ENCODE measurements at regions not wholly inside any gene's neighbourhood (a gene's known extent, or its start where the extent isn't known, plus 50 kb on each side); places are given as distances from the start of the nearest gene placed in this dataset.

DNA sequence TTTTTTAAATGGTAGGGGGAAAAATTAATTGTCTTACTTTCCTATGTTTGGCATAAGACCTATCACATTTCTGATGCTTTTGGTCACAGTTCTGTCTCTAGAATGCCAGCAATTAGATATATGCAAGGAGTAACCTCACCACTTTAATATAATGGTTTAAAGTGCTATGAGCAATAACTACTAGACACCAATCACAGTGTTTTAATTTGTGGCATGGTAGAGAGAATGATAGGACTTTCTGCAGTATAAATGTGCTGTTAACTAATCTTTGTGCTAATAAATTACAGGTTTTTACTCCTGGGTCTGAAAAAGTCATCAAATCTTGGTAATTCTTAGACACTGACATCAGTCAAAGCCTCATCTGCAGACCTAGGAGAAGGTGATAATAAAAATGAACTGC, 2110.3 kb downstream of the NCAM2 start:
- Histone ChIP-seq H3K4me1 (replicated peaks; ENCODE audit: insufficient read depth) (no peaks in the 10 kb centered on the region), H3K4me3 (no peak overlapping the region), H3F3A (ENCODE audit: insufficient read depth, low read depth) (no peaks in the 10 kb centered on the region), H3K4me2 (no peak overlapping the region), H2AFZ (no peak overlapping the region), H4K20me1 (ENCODE audit: insufficient read depth) (no peaks in the 10 kb centered on the region), H3K9me3 (ENCODE audit: insufficient read depth, low read depth) (no peaks in the 10 kb centered on the region), H3K9me2 (ENCODE audit: insufficient read depth) (no peaks in the 10 kb centered on the region), H3K36me3 (ENCODE audit: low read depth) (no peaks in the 10 kb centered on the region), H3K27ac (no peak overlapping the region), H3K79me2 (ENCODE audit: low read depth) (no peaks in the 10 kb centered on the region), H3K27me3 (ENCODE audit: insufficient read depth, low read depth) (no peaks in the 10 kb centered on the region)
- intact Hi-C loops (cut with micrococcal nuclease; ENCODE audit: unreplicated experiment), result no loop called here
- POLR2A ChIA-PET (ENCODE audit: unreplicated experiment), result no interaction called here
- TF ChIP-seq, protein P1, sequence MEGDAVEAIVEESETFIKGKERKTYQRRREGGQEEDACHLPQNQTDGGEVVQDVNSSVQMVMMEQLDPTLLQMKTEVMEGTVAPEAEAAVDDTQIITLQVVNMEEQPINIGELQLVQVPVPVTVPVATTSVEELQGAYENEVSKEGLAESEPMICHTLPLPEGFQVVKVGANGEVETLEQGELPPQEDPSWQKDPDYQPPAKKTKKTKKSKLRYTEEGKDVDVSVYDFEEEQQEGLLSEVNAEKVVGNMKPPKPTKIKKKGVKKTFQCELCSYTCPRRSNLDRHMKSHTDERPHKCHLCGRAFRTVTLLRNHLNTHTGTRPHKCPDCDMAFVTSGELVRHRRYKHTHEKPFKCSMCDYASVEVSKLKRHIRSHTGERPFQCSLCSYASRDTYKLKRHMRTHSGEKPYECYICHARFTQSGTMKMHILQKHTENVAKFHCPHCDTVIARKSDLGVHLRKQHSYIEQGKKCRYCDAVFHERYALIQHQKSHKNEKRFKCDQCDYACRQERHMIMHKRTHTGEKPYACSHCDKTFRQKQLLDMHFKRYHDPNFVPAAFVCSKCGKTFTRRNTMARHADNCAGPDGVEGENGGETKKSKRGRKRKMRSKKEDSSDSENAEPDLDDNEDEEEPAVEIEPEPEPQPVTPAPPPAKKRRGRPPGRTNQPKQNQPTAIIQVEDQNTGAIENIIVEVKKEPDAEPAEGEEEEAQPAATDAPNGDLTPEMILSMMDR (conservative IDR thresholded peaks at IDR 0.05), result no peak
- TF ChIP-seq EZH2 (IDR thresholded peaks at IDR 0.05; ENCODE audit: low read depth), result no peak
- CTCF ChIA-PET, result no interaction called here
- no peak for DNase-seq
- no TSS peak for BruUV-seq (replicated peaks)

DNA sequence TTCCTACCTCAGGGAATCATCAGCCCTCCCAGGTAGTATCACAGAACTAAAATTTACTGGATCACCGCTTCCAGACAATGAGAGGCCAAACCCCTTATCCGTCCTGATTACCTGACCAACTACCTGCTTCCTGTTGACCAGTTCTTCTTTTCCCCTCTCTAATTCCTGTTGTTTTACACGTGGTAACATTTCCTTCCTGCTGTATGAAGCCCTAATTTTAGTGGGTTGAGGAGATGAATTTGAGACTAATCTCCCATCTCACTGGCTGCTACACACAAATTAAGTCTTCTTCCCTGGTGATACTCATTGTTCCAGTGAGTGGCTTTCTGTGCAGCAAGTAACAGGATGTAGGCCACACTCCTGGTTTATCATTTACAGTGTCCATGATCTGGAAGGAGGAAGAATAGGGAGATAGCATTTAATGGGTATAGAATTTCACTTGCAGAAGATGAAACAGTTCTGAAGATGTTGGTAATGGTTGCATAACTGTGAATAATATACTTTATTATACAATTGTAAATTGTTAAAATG, 2112.9 kb downstream of the NCAM2 start:
- Histone ChIP-seq H3K9me2 (ENCODE audit: insufficient read depth) (no peaks in the 10 kb centered on the region), H3K27ac (no peak overlapping the region), H3K36me3 (ENCODE audit: low read depth) (no peaks in the 10 kb centered on the region), H3K9me3 (ENCODE audit: insufficient read depth, low read depth) (no peaks in the 10 kb centered on the region), H3K4me3 (no peak overlapping the region), H3K27me3 (ENCODE audit: insufficient read depth, low read depth) (no peaks in the 10 kb centered on the region), H3K4me1 (replicated peaks; ENCODE audit: insufficient read depth) (no peaks in the 10 kb centered on the region), H3K79me2 (ENCODE audit: low read depth) (no peaks in the 10 kb centered on the region), H3K4me2 (no peak overlapping the region), H2AFZ (no peak overlapping the region), H3F3A (ENCODE audit: insufficient read depth, low read depth) (no peaks in the 10 kb centered on the region), H4K20me1 (ENCODE audit: insufficient read depth) (no peaks in the 10 kb centered on the region)
- BruUV-seq (replicated peaks), result no TSS peak
- ChIA-PET POLR2A (ENCODE audit: unreplicated experiment) (no interaction called here), CTCF (no interaction called here)
- intact Hi-C loops (cut with micrococcal nuclease; ENCODE audit: unreplicated experiment), result no loop called here
- TF ChIP-seq EZH2 (IDR thresholded peaks at IDR 0.05; ENCODE audit: low read depth), result no peak
- TF ChIP-seq, protein P1 (conservative IDR thresholded peaks at IDR 0.05), result no peak
- DNase-seq, result no peak

DNA sequence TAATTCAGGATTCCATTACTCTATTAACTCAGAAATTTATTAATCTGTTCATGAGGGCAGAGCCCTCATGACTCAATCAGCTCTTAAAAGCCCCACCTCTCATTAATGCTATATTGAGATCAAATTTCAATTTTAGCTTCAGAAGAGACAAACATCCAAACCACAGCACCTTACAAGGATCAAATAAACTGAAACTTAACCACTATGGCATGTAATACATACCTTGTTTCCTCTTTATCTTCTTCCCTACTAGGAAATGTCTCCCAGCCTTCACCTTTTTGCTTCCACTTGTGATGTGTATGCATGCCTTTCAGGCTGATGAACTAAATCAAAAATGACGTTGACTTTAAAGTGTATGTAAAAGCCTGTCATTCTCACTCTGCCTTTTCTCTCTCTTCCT, 2121.3 kb downstream of the NCAM2 start:
- Histone ChIP-seq H3K27ac (no peak overlapping the region), H3K9me3 (ENCODE audit: insufficient read depth, low read depth) (no peaks in the 10 kb centered on the region), H2AFZ (no peak overlapping the region), H3K9me2 (ENCODE audit: insufficient read depth) (no peaks in the 10 kb centered on the region), H3K4me2 (no peak overlapping the region), H4K20me1 (ENCODE audit: insufficient read depth) (no peaks in the 10 kb centered on the region), H3K4me1 (replicated peaks; ENCODE audit: insufficient read depth) (no peaks in the 10 kb centered on the region), H3F3A (ENCODE audit: insufficient read depth, low read depth) (no peaks in the 10 kb centered on the region), H3K4me3 (no peak overlapping the region), H3K79me2 (ENCODE audit: low read depth) (no peaks in the 10 kb centered on the region), H3K36me3 (ENCODE audit: low read depth) (no peaks in the 10 kb centered on the region), H3K27me3 (ENCODE audit: insufficient read depth, low read depth) (no peaks in the 10 kb centered on the region)
- TF ChIP-seq EZH2 (IDR thresholded peaks at IDR 0.05; ENCODE audit: low read depth), result no peak
- TF ChIP-seq, protein P1 (conservative IDR thresholded peaks at IDR 0.05), result no peak
- DNase-seq, result no peak
- ChIA-PET CTCF (no interaction called here), POLR2A (ENCODE audit: unreplicated experiment) (no interaction called here)
- no TSS peak for BruUV-seq (replicated peaks)
- intact Hi-C loops (cut with micrococcal nuclease; ENCODE audit: unreplicated experiment), result no loop called here
